ENCODE measurements at regions not wholly inside any gene's neighbourhood (a gene's known extent, or its start where the extent isn't known, plus 50 kb on each side); places are given as distances from the start of the nearest gene placed in this dataset.

DNA sequence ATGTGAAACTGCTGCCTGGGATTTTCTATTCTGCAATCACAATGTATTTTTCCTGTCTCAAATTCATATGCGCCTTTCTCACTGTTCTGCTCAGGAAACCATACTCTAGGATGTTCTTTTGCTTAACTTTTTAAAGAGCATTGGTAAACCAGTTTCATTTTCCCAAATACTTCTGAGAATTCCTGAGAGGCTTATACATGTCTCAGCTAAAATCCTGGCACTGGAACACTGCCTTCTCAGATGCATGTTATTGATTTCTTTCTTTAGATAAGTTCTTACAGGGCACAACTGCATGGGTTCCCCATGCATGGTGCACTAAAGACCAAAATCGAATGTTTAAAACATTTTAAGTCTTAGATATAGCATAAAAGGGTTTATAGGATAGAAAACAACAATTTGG lies 178.3 kb upstream of the PLSCR5 start:
- H3K27ac ChIP-seq (ENCODE audit: low read depth, low read length) = no peak overlapping the region
- H3K4me2 ChIP-seq (ENCODE audit: low read length) = no peak overlapping the region
- H3K4me3 ChIP-seq (ENCODE audit: low read length) = no peak overlapping the region
- H3K36me3 ChIP-seq (ENCODE audit: control insufficient read depth, low read length) = no peaks in the 10 kb centered on the region
- no peaks in the 10 kb centered on the region for H4K20me1 ChIP-seq (ENCODE audit: control insufficient read depth, insufficient read depth, low read depth, low read length)
- TF ChIP-seq CTCF (IDR thresholded peaks at IDR 0.05; ENCODE audit: low read depth, low read length, poor library complexity, severe bottlenecking) = no peak
- no peak for TF ChIP-seq EZH2phosphoT487 (IDR thresholded peaks at IDR 0.05; ENCODE audit: borderline replicate concordance, low read length)
- H3K9me2 ChIP-seq (replicated peaks; ENCODE audit: control insufficient read depth, low read length) = no peaks in the 10 kb centered on the region
- H3K4me1 ChIP-seq (ENCODE audit: control insufficient read depth, low read length) = no peaks in the 10 kb centered on the region
- H3K27me3 ChIP-seq (ENCODE audit: control insufficient read depth, low read length) = no peaks in the 10 kb centered on the region
- no peaks in the 10 kb centered on the region for H3F3A ChIP-seq (ENCODE audit: control insufficient read depth, insufficient read depth)
- no peaks in the 10 kb centered on the region for H3K79me2 ChIP-seq (ENCODE audit: control insufficient read depth, low read length)
- H3K9me3 ChIP-seq (ENCODE audit: control insufficient read depth, insufficient read depth, low read length) = no peaks in the 10 kb centered on the region

GRCh38 chr3:146781606-146782005 lies 176.5 kb upstream of the PLSCR5 start:
- Histone ChIP-seq H3K4me2 (ENCODE audit: low read length) (no peak overlapping the region), H3K36me3 (ENCODE audit: control insufficient read depth, low read length) (no peaks in the 10 kb centered on the region), H3K4me3 (ENCODE audit: low read length) (no peak overlapping the region)

DNA sequence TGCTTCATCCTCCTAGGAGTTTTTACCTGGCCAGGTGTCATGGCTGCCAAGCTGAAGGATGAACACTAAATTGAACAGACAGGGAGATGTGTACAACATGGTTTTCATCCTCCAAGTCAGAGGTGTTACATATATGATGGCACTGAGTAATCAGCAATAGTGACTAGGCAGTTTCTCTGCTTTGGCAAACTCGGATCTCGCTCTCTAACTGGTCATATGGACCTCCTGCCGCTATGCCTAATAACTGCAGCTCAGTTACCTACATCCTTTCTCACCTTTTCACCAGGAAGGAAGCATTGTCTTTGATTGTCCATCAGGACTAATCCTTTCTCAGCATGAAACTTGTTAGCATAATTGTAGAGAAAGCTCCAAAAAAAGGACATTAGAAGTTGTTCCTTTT lies 175.9 kb upstream of the PLSCR5 start:
- Histone ChIP-seq H3K4me2 (ENCODE audit: low read length) (no peak overlapping the region), H3K27me3 (ENCODE audit: control insufficient read depth, low read length) (no peaks in the 10 kb centered on the region), H3K79me2 (ENCODE audit: control insufficient read depth, low read length) (no peaks in the 10 kb centered on the region), H3K36me3 (ENCODE audit: control insufficient read depth, low read length) (no peaks in the 10 kb centered on the region), H3K27ac (ENCODE audit: low read depth, low read length) (no peak overlapping the region), H3F3A (ENCODE audit: control insufficient read depth, insufficient read depth) (no peaks in the 10 kb centered on the region), H3K9me3 (ENCODE audit: control insufficient read depth, insufficient read depth, low read length) (no peaks in the 10 kb centered on the region), H3K4me1 (ENCODE audit: control insufficient read depth, low read length) (no peaks in the 10 kb centered on the region), H3K9me2 (replicated peaks; ENCODE audit: control insufficient read depth, low read length) (no peaks in the 10 kb centered on the region), H4K20me1 (ENCODE audit: control insufficient read depth, insufficient read depth, low read depth, low read length) (no peaks in the 10 kb centered on the region), H3K4me3 (ENCODE audit: low read length) (no peak overlapping the region)
- no peak for TF ChIP-seq EZH2phosphoT487 (IDR thresholded peaks at IDR 0.05; ENCODE audit: borderline replicate concordance, low read length)
- TF ChIP-seq CTCF (IDR thresholded peaks at IDR 0.05; ENCODE audit: low read depth, low read length, poor library complexity, severe bottlenecking) = no peak

More at GRCh38 chr3:146781606-146782005, 176.5 kb upstream of the PLSCR5 start:
- Histone ChIP-seq H3F3A (ENCODE audit: control insufficient read depth, insufficient read depth) (no peaks in the 10 kb centered on the region), H3K9me2 (replicated peaks; ENCODE audit: control insufficient read depth, low read length) (no peaks in the 10 kb centered on the region), H3K27me3 (ENCODE audit: control insufficient read depth, low read length) (no peaks in the 10 kb centered on the region), H3K79me2 (ENCODE audit: control insufficient read depth, low read length) (no peaks in the 10 kb centered on the region), H4K20me1 (ENCODE audit: control insufficient read depth, insufficient read depth, low read depth, low read length) (no peaks in the 10 kb centered on the region), H3K9me3 (ENCODE audit: control insufficient read depth, insufficient read depth, low read length) (no peaks in the 10 kb centered on the region), H3K27ac (ENCODE audit: low read depth, low read length) (no peak overlapping the region), H3K4me1 (ENCODE audit: control insufficient read depth, low read length) (no peaks in the 10 kb centered on the region)
- TF ChIP-seq EZH2phosphoT487 (IDR thresholded peaks at IDR 0.05; ENCODE audit: borderline replicate concordance, low read length) = no peak
- no peak for TF ChIP-seq CTCF (IDR thresholded peaks at IDR 0.05; ENCODE audit: low read depth, low read length, poor library complexity, severe bottlenecking)

- no peaks in the 10 kb centered on the region for H3K79me2 ChIP-seq (ENCODE audit: control insufficient read depth, low read length)
- H3K4me2 ChIP-seq (ENCODE audit: low read length) = no peak overlapping the region
- no peaks in the 10 kb centered on the region for H3K9me3 ChIP-seq (ENCODE audit: control insufficient read depth, insufficient read depth, low read length)
- no peaks in the 10 kb centered on the region for H3K9me2 ChIP-seq (replicated peaks; ENCODE audit: control insufficient read depth, low read length)
- no peaks in the 10 kb centered on the region for H4K20me1 ChIP-seq (ENCODE audit: control insufficient read depth, insufficient read depth, low read depth, low read length)
- H3K27me3 ChIP-seq (ENCODE audit: control insufficient read depth, low read length) = no peaks in the 10 kb centered on the region
- H3K4me3 ChIP-seq (ENCODE audit: low read length) = no peak overlapping the region
- H3F3A ChIP-seq (ENCODE audit: control insufficient read depth, insufficient read depth) = no peaks in the 10 kb centered on the region
- no peaks in the 10 kb centered on the region for H3K4me1 ChIP-seq (ENCODE audit: control insufficient read depth, low read length)
- no peak overlapping the region for H3K27ac ChIP-seq (ENCODE audit: low read depth, low read length)
- H3K36me3 ChIP-seq (ENCODE audit: control insufficient read depth, low read length) = no peaks in the 10 kb centered on the region
- TF ChIP-seq CTCF (IDR thresholded peaks at IDR 0.05; ENCODE audit: low read depth, low read length, poor library complexity, severe bottlenecking) = no peak
- TF ChIP-seq EZH2phosphoT487 (IDR thresholded peaks at IDR 0.05; ENCODE audit: borderline replicate concordance, low read length) = no peak
These were observed 175.1 kb upstream of the PLSCR5 start for GRCh38 chr3:146780251-146780650.

All from DOHH2 (cell line).